ENCODE measurements at regions not wholly inside any gene's neighbourhood (a gene's known extent, or its start where the extent isn't known, plus 50 kb on each side); places are given as distances from the start of the nearest gene placed in this dataset.

DNA sequence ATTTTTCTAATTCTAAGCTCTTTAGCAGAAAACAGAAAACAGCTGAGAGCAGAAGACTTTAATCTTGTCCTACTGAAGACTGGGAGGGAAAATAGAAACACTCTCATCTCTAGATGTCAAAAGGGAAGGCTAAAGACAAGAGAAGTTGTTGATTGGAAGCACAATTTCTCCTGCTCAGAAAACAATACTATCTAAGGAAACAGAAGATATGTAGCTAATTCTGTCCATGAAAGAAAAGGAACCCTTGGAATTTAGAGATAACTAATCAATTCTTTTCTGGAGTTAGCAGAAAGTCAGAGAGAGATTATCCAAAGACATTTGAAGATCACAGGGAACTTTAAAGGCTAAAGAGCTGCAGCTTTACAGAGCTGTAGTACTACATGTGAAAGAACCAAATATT lies 126.2 kb downstream of the HSD17B3 start (continued):
- no peak for TF ChIP-seq CTCF (conservative IDR thresholded peaks at IDR 0.05; ENCODE audit: low read depth in 2 of 2)
- TF ChIP-seq EZH2 (IDR thresholded peaks at IDR 0.05; ENCODE audit: low read depth, unreplicated experiment): no peak
- no peak for TF ChIP-seq ZNF331 (CRISPR knock-in tag; IDR thresholded peaks at IDR 0.05; ENCODE audit: low read depth)
- TF ChIP-seq STAT1 (IDR thresholded peaks at IDR 0.05; ENCODE audit: unreplicated experiment): no peak
- TF ChIP-seq JUNB (IDR thresholded peaks at IDR 0.05; ENCODE audit: unreplicated experiment): no peak
- no peak for TF ChIP-seq ZNF114 (CRISPR knock-in tag; IDR thresholded peaks at IDR 0.05)
- no peak for TF ChIP-seq POLR2AphosphoS5 (IDR thresholded peaks at IDR 0.05; ENCODE audit: low read depth)
- no peak for TF ChIP-seq ETS1 (IDR thresholded peaks at IDR 0.05)

DNA sequence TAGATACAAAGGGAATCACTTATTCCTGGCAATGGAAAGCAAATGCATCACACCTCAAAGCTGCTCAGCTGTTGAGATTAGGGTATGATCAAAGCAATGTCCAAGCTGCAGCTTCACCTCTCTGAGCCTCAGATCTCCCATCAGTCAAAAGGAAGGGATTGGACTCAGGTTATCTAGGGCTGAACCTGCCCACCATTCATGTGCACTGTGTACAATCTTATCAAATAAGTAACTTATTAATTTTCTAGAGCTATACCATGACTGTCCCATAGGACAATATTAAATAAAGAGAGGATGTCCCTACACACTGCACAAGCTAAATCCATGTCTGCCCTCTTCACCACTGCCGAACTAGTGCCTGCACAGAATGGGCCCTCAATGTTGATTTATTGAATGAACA lies 127.0 kb downstream of the HSD17B3 start:
- H3K4me3 Mint-ChIP-seq: no peak overlapping the region
- no peaks in the 10 kb centered on the region for H3K9me3 Mint-ChIP-seq
- Histone ChIP-seq H3K27ac (ENCODE audit: low read depth) (no peak overlapping the region), H4K20me1 (replicated peaks; ENCODE audit: insufficient read depth) (no peaks in the 10 kb centered on the region), H3K4me1 (ENCODE audit: insufficient read depth) (peaks cover 3% of the 10 kb centered on the region), H3K4me2 (no peak overlapping the region), H2AFZ (no peak overlapping the region), H3K79me2 (replicated peaks; ENCODE audit: insufficient read depth) (no peaks in the 10 kb centered on the region), H3K4me3 (no peak overlapping the region), H3K27me3 (ENCODE audit: insufficient read depth) (no peaks in the 10 kb centered on the region), H3K36me3 (ENCODE audit: insufficient read depth) (no peaks in the 10 kb centered on the region), H3K9me2 (ENCODE audit: insufficient read depth) (no peaks in the 10 kb centered on the region), H3F3A (replicated peaks; ENCODE audit: low read depth) (no peaks in the 10 kb centered on the region)
- TF ChIP-seq ZNF114 (CRISPR knock-in tag; IDR thresholded peaks at IDR 0.05) (no peak), NANOG (IDR thresholded peaks at IDR 0.05; ENCODE audit: borderline replicate concordance) (no peak)
- TF ChIP-seq, protein P1, sequence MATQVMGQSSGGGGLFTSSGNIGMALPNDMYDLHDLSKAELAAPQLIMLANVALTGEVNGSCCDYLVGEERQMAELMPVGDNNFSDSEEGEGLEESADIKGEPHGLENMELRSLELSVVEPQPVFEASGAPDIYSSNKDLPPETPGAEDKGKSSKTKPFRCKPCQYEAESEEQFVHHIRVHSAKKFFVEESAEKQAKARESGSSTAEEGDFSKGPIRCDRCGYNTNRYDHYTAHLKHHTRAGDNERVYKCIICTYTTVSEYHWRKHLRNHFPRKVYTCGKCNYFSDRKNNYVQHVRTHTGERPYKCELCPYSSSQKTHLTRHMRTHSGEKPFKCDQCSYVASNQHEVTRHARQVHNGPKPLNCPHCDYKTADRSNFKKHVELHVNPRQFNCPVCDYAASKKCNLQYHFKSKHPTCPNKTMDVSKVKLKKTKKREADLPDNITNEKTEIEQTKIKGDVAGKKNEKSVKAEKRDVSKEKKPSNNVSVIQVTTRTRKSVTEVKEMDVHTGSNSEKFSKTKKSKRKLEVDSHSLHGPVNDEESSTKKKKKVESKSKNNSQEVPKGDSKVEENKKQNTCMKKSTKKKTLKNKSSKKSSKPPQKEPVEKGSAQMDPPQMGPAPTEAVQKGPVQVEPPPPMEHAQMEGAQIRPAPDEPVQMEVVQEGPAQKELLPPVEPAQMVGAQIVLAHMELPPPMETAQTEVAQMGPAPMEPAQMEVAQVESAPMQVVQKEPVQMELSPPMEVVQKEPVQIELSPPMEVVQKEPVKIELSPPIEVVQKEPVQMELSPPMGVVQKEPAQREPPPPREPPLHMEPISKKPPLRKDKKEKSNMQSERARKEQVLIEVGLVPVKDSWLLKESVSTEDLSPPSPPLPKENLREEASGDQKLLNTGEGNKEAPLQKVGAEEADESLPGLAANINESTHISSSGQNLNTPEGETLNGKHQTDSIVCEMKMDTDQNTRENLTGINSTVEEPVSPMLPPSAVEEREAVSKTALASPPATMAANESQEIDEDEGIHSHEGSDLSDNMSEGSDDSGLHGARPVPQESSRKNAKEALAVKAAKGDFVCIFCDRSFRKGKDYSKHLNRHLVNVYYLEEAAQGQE (IDR thresholded peaks at IDR 0.05; ENCODE audit: unreplicated experiment): no peak
- H3K27me3 Mint-ChIP-seq (ENCODE audit: insufficient read depth, low read depth, poor library complexity): peaks cover 3% of the 10 kb centered on the region
- no peaks in the 10 kb centered on the region for H3K36me3 Mint-ChIP-seq (ENCODE audit: low read depth)
- DNase-seq (ENCODE audit: low spot score) (no peak), ATAC-seq (no peak)
- H3K4me1 Mint-ChIP-seq: peaks cover 11% of the 10 kb centered on the region; the same call in 1 of the 3 replicates
- no peak overlapping the region for H3K27ac Mint-ChIP-seq
